Gastroesophageal sphincter (tissue), 4 donors: ENCODE measurements at regions not wholly inside any gene's neighbourhood (a gene's known extent, or its start where the extent isn't known, plus 50 kb on each side); places are given as distances from the start of the nearest gene placed in this dataset.

Experiments used
- ATAC-seq: fragments of 150-250 bp; one replicate; pipeline ENCODE4 v1.9.1; 2016; ENCODE audit warnings: mild to moderate bottlenecking, moderate library complexity
- H3K27ac ChIP-seq, 4 donors: fragments of 200-600 bp; sonication (generic) in 3 of 4; 1 replicate in 3 of 4; 2 replicates in 1 of 4; pipeline ENCODE4 v1.5.1; 2016 to 2019
- H3K27me3 ChIP-seq: fragments of 200-600 bp; sonication (generic); one replicate; pipeline ENCODE4 v1.5.1; 2019
- H3K36me3 ChIP-seq, 2 donors: fragments of 200-600 bp; sonication (generic); one replicate each; pipeline ENCODE4 v1.5.1; 2019; ENCODE audit warnings: control low read depth in 1 of 2
- H3K4me1 ChIP-seq, 3 donors: fragments of 200-600 bp; sonication (generic); 1 replicate in 2 of 3; 2 replicates in 1 of 3; pipeline ENCODE4 v1.5.1; 2016 to 2019; ENCODE audit warnings: control low read depth in 2 of 3
- H3K4me3 ChIP-seq, 2 donors: fragments of 200-600 bp; sonication (generic); one replicate each; pipeline ENCODE4 v1.5.1; 2019; ENCODE audit warnings: mild to moderate bottlenecking in 1 of 2, moderate library complexity in 1 of 2
- H3K9me3 ChIP-seq, 3 donors: fragments of 200-600 bp; sonication (generic); one replicate each; pipeline ENCODE4 v1.5.1; 2017 to 2019; ENCODE audit warnings: control low read depth in 2 of 3
- CTCF ChIP-seq, 4 experiments: fragments of 200-600 bp in 2 of 4; fragments of 450-650 bp in 2 of 4; sonication (generic) in 1 of 4; IDR thresholded peaks; one replicate each; pipeline ENCODE4 v1.5.1; 2017 to 2019; ENCODE audit warnings: antibody characterized with exemption in 4 of 4, mild to moderate bottlenecking in 2 of 4, moderate library complexity in 2 of 4
- EP300 ChIP-seq: sonication (generic); formaldehyde crosslinking; IDR thresholded peaks from one replicate; pipeline ENCODE4 v1.6.1; 2017; ENCODE audit warnings: antibody characterized with exemption, mild to moderate bottlenecking
- POLR2A ChIP-seq, 2 donors: fragments of 450-650 bp; IDR thresholded peaks; one replicate each; pipeline ENCODE4 v1.6.1; 2017; ENCODE audit warnings: antibody characterized with exemption in 2 of 2, mild to moderate bottlenecking in 2 of 2, moderate library complexity in 1 of 2
- POLR2AphosphoS5 ChIP-seq: sonication (generic); formaldehyde crosslinking; IDR thresholded peaks from one replicate; pipeline ENCODE4 v1.6.1; 2017; ENCODE audit warnings: antibody characterized with exemption
- WGBS, 2 donors: methylation state at CpG; one replicate each; pipeline ENCODE4 v1.1.5; 2018; ENCODE audit warnings: low coverage in 1 of 2; 5-methylcytosine and 5-hydroxymethylcytosine counted together

- TF ChIP-seq POLR2AphosphoS5 (no peak), CTCF (IDR thresholded peaks at IDR 0.05) (no peak), EP300 (no peak), POLR2A (IDR thresholded peaks at IDR 0.05) (no peak)
- no peak overlapping the region for H3K27ac ChIP-seq
- no peaks in the 10 kb centered on the region for H3K36me3 ChIP-seq
- peaks cover 0 to 27% (median 0%) of the 10 kb centered on the region in 3 donors for H3K9me3 ChIP-seq
- ATAC-seq = no peak
- H3K4me1 ChIP-seq = no peaks in the 10 kb centered on the region
- H3K27me3 ChIP-seq = peaks cover 18% of the 10 kb centered on the region
- WGBS, 2 donors = 85 to 100% methylated on average over 3 to 5 of the region's 8 CpGs
- H3K4me3 ChIP-seq = no peak overlapping the region
These were observed 422.2 kb upstream of the SALL3 start for GRCh38 chr18:78557371-78557770.

GRCh38 chr18:78558101-78558810 lies 421.4 kb upstream of the SALL3 start:
- Histone ChIP-seq H3K4me1 (no peaks in the 10 kb centered on the region), H3K27me3 (peaks cover 22% of the 10 kb centered on the region), H3K27ac (no peak overlapping the region), H3K4me3 (no peak overlapping the region), H3K36me3 (no peaks in the 10 kb centered on the region), H3K9me3 (peaks cover 0 to 27% (median 0%) of the 10 kb centered on the region in 3 donors)
- WGBS, 2 donors = 72 to 87% methylated on average over 16 to 23 of the region's 23 CpGs
- TF ChIP-seq POLR2AphosphoS5 (no peak), EP300 (no peak), POLR2A (IDR thresholded peaks at IDR 0.05) (no peak), CTCF (IDR thresholded peaks at IDR 0.05) (no peak)
- no peak for ATAC-seq

GRCh38 chr18:78558948-78559347 lies 420.7 kb upstream of the SALL3 start:
- TF ChIP-seq CTCF (IDR thresholded peaks at IDR 0.05) (no peak), POLR2AphosphoS5 (no peak), POLR2A (IDR thresholded peaks at IDR 0.05) (no peak), EP300 (no peak)
- 100% methylated on average over 3 of the region's 19 CpGs; no CpG with 5 or more reads in 1 of the 2 donors for WGBS, 2 donors
- Histone ChIP-seq H3K36me3 (no peaks in the 10 kb centered on the region), H3K9me3 (peaks cover 0 to 27% (median 0%) of the 10 kb centered on the region in 3 donors), H3K4me3 (no peak overlapping the region), H3K27me3 (peaks cover 22% of the 10 kb centered on the region), H3K4me1 (no peaks in the 10 kb centered on the region), H3K27ac (no peak overlapping the region)
- no peak for ATAC-seq

GRCh38 chr18:78559584-78559983 lies 420.0 kb upstream of the SALL3 start:
- TF ChIP-seq EP300 = no peak
- TF ChIP-seq POLR2A (IDR thresholded peaks at IDR 0.05) = no peak
- no peak for TF ChIP-seq POLR2AphosphoS5
- TF ChIP-seq CTCF (IDR thresholded peaks at IDR 0.05) = no peak
- Histone ChIP-seq H3K36me3 (no peaks in the 10 kb centered on the region), H3K4me1 (no peaks in the 10 kb centered on the region), H3K9me3 (peaks cover 0 to 21% (median 0%) of the 10 kb centered on the region in 3 donors), H3K27ac (no peak overlapping the region), H3K27me3 (peaks cover 27% of the 10 kb centered on the region), H3K4me3 (no peak overlapping the region)
- no CpG with 5 or more reads among the region's 9 CpGs for WGBS, 2 donors
- ATAC-seq = no peak
